Ovary (tissue), 7 donors: ENCODE measurements at regions not wholly inside any gene's neighbourhood (a gene's known extent, or its start where the extent isn't known, plus 50 kb on each side); places are given as distances from the start of the nearest gene placed in this dataset.

Experiments
- DNase-seq, 5 donors: peaks; one replicate each; pipeline ENCODE4 v3.0.0-alpha.2; 2019 to 2020
- H3K27ac ChIP-seq, 2 donors: fragments of 200-600 bp; one replicate each; pipeline versions ENCODE4 v1.5.1 to v1.8.0; 2019 to 2022
- H3K27me3 ChIP-seq: fragments of 200-600 bp; one replicate; pipeline ENCODE4 v1.8.0; 2022
- H3K36me3 ChIP-seq: fragments of 200-600 bp; sonication (generic); one replicate; pipeline ENCODE4 v1.5.1; 2019
- H3K4me1 ChIP-seq: one replicate; pipeline ENCODE4 v1.8.1; 2013; ENCODE audit warnings: mild to moderate bottlenecking, moderate library complexity; ENCODE audit not compliant: insufficient read depth
- H3K4me3 ChIP-seq: fragments of 200-600 bp; sonication (generic); one replicate; pipeline ENCODE4 v1.5.1; 2017
- H3K9me3 ChIP-seq, 2 donors: fragments of 200-600 bp in 1 of 2; sonication (generic) in 1 of 2; one replicate each; pipeline versions ENCODE4 v1.5.1 to v1.8.1; 2013 to 2019; ENCODE audit warnings: mild to moderate bottlenecking in 1 of 2, moderate library complexity in 1 of 2
- EP300 ChIP-seq: sonication (generic); formaldehyde crosslinking; IDR thresholded peaks from one replicate; pipeline ENCODE4 v1.6.1; 2017; ENCODE audit warnings: antibody characterized with exemption
- POLR2A ChIP-seq: fragments of 450-650 bp; IDR thresholded peaks from one replicate; pipeline ENCODE4 v1.6.1; 2017; ENCODE audit warnings: antibody characterized with exemption, mild to moderate bottlenecking, moderate library complexity
- WGBS, 3 donors: extraction: QIAGEN DNeasy Blood & Tissue Kit in 1 of 3; methylation state at CpG; one replicate each; pipeline versions ENCODE4 v1.1.5 to v1.1.7; 2013 to 2017; 5-methylcytosine and 5-hydroxymethylcytosine counted together
- intact Hi-C, 4 donors: fragments of 100-400 bp; cut with DNase I; formaldehyde crosslinking; loops; one replicate each; pipeline versions ENCODE4 v1.11.0 to v1.15.1; 2022 to 2023
- TF ChIP-seq, protein P1 (sequence below), 3 donors: fragments of 450-650 bp in 2 of 3; fragments of 200-600 bp in 1 of 3; IDR thresholded peaks; one replicate each; pipeline versions ENCODE4 v1.5.1 to v1.8.0; 2016 to 2022; ENCODE audit warnings: antibody characterized with exemption in 3 of 3, mild to moderate bottlenecking in 1 of 3
- donor health status: DM: no; HTN: no; CAD: no; lungs with moderate emphysema.
- donor health status: DM: no; HTN: no; CAD: no.
- donor health status: Bipolar disorder and iron deficiency.
- donor health status: DM: no; HTN: no; CAD: no.
- donor health status: DM: yes; HTN: yes; CAD: no.

- Histone ChIP-seq H3K4me3 (no peak overlapping the region), H3K9me3 (no peaks in the 10 kb centered on the region), H3K27me3 (no peaks in the 10 kb centered on the region), H3K27ac (no peak overlapping the region), H3K36me3 (no peaks in the 10 kb centered on the region), H3K4me1 (no peaks in the 10 kb centered on the region)
- WGBS, 3 donors, result 78 to 93% (median 89%) methylated on average over 8 of the region's 8 CpGs
- TF ChIP-seq, protein P1, sequence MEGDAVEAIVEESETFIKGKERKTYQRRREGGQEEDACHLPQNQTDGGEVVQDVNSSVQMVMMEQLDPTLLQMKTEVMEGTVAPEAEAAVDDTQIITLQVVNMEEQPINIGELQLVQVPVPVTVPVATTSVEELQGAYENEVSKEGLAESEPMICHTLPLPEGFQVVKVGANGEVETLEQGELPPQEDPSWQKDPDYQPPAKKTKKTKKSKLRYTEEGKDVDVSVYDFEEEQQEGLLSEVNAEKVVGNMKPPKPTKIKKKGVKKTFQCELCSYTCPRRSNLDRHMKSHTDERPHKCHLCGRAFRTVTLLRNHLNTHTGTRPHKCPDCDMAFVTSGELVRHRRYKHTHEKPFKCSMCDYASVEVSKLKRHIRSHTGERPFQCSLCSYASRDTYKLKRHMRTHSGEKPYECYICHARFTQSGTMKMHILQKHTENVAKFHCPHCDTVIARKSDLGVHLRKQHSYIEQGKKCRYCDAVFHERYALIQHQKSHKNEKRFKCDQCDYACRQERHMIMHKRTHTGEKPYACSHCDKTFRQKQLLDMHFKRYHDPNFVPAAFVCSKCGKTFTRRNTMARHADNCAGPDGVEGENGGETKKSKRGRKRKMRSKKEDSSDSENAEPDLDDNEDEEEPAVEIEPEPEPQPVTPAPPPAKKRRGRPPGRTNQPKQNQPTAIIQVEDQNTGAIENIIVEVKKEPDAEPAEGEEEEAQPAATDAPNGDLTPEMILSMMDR (IDR thresholded peaks at IDR 0.05), result no peak
- intact Hi-C loops, result no loop called here
- DNase-seq, result no peak
These were observed 65.1 kb upstream of the TRIB2 start for GRCh38 chr2:12651641-12652040.

- intact Hi-C loops, result no loop called here
- Histone ChIP-seq H3K27me3 (no peaks in the 10 kb centered on the region), H3K27ac (no peak overlapping the region), H3K9me3 (no peaks in the 10 kb centered on the region), H3K4me1 (no peaks in the 10 kb centered on the region), H3K36me3 (no peaks in the 10 kb centered on the region), H3K4me3 (no peak overlapping the region)
- DNase-seq, result no peak
- WGBS, 3 donors, result 88 to 90% (median 90%) methylated on average over 9 of the region's 9 CpGs
- TF ChIP-seq, protein P1 (IDR thresholded peaks at IDR 0.05), result no peak
- no peak for TF ChIP-seq EP300
These were observed 64.0 kb upstream of the TRIB2 start for GRCh38 chr2:12652723-12653122.

DNA sequence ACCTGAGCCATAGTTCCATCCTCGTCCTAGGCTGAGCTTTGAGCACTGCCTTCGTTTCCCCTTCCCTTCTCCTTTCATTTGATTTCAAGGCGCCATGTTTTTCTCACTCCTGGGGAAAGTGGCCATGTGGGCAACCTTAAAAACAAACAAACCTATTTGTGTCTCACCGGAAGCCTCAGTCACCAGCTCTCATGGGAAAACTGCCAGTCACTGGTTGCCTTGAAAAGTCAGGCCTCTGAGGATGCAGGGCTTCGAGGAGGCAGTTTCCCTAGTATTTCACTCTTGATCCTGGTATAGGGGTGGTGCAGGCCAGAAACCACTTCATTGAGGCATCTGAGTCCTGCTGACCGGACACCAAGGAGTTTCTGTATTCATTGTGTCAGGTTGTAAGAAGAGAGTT lies 59.2 kb upstream of the TRIB2 start:
- intact Hi-C loops, result no loop called here
- H3K27ac ChIP-seq, result no peak overlapping the region
- H3K4me3 ChIP-seq, result no peak overlapping the region
- no peaks in the 10 kb centered on the region for H3K4me1 ChIP-seq
- H3K9me3 ChIP-seq, result no peaks in the 10 kb centered on the region
- H3K36me3 ChIP-seq, result no peaks in the 10 kb centered on the region
- 79 to 80% (median 79%) methylated on average over 6 of the region's 6 CpGs for WGBS, 3 donors
- no peaks in the 10 kb centered on the region for H3K27me3 ChIP-seq
- DNase-seq, result no peak
- TF ChIP-seq, protein P1 (IDR thresholded peaks at IDR 0.05), result no peak
- no peak for TF ChIP-seq EP300
- TF ChIP-seq POLR2A, result no peak

GRCh38 chr2:12658310-12658945 lies 58.3 kb upstream of the TRIB2 start:
- 78 to 86% (median 84%) methylated on average over 3 of the region's 3 CpGs for WGBS, 3 donors
- DNase-seq, result no peak
- TF ChIP-seq EP300, result no peak
- TF ChIP-seq, protein P1 (IDR thresholded peaks at IDR 0.05), result no peak
- no peak for TF ChIP-seq POLR2A
- Histone ChIP-seq H3K4me3 (no peak overlapping the region), H3K27ac (no peak overlapping the region), H3K9me3 (no peaks in the 10 kb centered on the region), H3K36me3 (no peaks in the 10 kb centered on the region), H3K4me1 (peaks cover 2% of the 10 kb centered on the region), H3K27me3 (no peaks in the 10 kb centered on the region)
- intact Hi-C loops, result no loop called here
